ENCODE measurements at regions not wholly inside any gene's neighbourhood (a gene's known extent, or its start where the extent isn't known, plus 50 kb on each side); places are given as distances from the start of the nearest gene placed in this dataset.

DNA sequence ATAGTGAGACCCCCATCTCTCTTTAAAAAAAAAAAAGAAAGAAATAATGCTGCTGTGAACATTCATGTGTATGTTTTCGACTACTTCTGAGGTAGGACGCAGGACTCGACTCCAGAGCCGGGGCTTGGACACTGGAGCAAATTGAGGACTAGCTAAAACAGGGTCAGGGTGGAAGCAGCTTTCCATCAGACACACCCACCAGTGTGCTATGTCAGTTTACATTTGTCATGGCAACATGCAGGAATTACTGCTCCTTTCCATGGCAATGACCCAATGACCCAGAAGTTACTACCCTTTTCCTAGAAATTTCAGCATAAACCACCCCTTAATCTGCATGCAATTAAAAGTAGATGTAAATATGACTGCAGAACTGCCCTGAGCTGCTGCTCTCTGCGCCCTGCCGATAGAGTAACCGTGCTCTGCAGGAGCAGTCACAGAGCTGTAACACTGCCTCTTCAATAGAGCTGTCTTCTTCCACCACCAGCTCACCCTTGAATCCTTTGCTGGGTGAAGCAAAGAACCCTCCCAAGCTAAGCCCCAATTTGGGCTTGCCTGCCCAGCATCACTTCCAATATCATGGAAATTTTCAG lies 61.6 kb upstream of the ZNF599 start:
- H3K27ac Mint-ChIP-seq = no peak overlapping the region
- H3K9me3 Mint-ChIP-seq = no peaks in the 10 kb centered on the region
- DNase-seq (ENCODE audit: low spot score in 2 of 2) = no peak

DNA sequence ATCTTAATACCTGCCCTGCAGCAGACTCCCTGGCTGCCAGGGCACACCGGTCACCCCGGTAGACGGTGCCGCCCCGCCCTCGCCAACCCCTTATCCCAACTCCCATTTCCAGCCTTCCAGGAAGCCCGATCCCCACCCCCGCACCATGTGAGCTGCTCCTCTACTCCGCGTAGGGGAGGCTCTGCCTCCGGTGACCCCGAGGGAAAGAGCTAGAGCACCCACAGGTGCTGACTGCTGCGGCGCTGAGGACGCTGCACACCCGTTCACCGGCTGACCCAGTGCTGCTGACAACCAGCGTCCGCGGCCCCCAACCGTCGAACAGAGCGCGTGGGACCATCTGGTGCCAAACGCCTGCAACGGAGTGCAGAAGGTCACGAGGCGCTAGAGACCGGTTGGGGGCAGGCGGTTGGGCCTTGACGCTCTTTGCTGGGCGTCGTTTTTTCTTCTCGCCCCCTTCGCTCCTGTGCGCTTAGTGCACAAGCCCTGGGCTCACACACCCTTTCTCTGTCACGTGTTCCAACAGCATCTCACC lies 59.6 kb upstream of the ZNF599 start:
- no peaks in the 10 kb centered on the region for H3K9me3 Mint-ChIP-seq
- ATAC-seq = no peak
- DNase-seq (ENCODE audit: low spot score in 2 of 2) = no peak
- no peak overlapping the region for H3K27ac Mint-ChIP-seq
- no peaks in the 10 kb centered on the region for H3K36me3 Mint-ChIP-seq

More for the DNA sequence above, 61.6 kb upstream of the ZNF599 start:
- ATAC-seq = no peak
- no peaks in the 10 kb centered on the region for H3K36me3 Mint-ChIP-seq

DNA sequence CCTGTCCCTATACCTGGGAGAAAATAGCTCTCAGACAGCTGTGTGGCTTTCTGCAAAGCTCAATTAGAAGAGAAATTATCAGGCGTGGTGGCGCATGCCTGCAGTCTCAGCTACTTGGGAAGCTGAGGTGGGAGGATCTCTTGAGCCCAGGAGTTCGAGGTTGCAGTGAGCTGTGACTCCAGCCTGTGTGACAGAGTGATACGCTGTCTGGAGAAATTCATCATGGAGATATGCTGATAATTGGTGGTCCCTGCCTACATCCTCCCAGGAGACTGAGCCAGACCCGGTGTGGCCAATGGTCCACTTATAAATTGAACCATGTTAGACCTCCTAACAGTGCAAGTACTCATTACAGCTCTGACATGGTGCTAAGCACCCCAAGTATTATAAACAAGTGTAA lies 58.7 kb upstream of the ZNF599 start:
- Mint-ChIP-seq H3K36me3 (no peaks in the 10 kb centered on the region), H3K9me3 (no peaks in the 10 kb centered on the region), H3K27ac (no peak overlapping the region)
- DNase-seq (ENCODE audit: low spot score in 2 of 2) = no peak
- ATAC-seq = no peak

DNA sequence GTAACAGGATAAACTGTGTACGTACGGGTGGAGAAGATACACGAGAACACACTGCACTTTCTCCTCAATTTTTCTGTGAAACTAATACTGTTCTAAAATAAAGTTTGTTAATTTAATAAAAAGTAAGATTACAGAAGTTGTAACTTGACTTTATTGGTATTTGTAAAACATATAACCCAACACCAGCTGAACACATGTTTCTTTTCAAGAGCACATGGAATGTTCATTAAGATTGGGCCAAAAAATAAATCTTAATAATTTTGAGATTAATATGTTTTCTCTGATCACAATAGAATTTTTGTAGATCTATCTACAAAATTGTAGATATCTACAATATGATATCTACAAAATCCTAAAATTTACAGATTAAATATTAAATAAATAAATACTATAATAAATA lies 55.1 kb upstream of the ZNF599 start:
- no peaks in the 10 kb centered on the region for H3K9me3 Mint-ChIP-seq
- H3K36me3 Mint-ChIP-seq = no peaks in the 10 kb centered on the region
- H3K27ac Mint-ChIP-seq = no peak overlapping the region
- ATAC-seq (no peak), DNase-seq (ENCODE audit: low spot score in 2 of 2) (no peak)

DNA sequence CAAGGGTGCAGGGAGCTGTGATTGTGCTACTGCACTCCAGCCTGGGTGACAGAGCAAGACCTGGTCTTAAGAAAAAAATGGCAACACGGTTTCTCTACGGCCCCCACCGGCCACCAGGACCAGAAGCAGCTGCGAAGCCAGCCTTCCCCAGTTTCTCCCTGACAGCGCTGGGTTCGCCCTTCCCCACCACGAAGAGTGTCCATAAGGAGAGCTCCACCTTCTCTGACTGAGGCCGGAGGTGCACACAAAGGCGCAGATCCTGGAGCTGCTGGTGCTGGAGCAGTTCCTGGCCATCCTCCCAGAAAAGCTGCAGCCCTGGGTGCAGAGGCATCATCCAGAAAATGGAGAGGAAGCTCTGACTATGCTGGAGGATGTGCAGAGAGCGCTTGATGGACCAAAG lies 52.2 kb upstream of the ZNF599 start:
- Mint-ChIP-seq H3K9me3 (no peaks in the 10 kb centered on the region), H3K27ac (no peak overlapping the region), H3K36me3 (peaks cover 0 to 3% of the 10 kb centered on the region in 2 donors)
- no peak for DNase-seq (ENCODE audit: low spot score in 2 of 2)
- ATAC-seq = no peak

DNA sequence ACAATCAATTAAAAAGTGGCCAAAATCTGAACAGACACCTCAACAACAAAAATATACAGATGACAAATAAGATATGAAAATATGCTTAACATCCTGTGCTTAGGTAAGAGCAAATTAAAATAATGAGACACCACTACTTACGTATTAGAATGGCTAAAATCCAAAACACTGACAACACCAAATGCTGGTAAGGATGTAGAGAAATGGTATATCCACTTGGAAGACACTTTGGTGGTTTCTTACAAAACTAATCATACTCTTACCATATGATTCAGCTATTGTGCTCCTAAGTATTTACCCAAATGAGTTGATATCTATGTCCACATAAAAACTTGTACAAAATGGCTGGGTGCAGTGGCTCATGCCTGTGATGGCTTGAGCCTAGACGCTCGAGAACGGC lies 51.7 kb upstream of the ZNF599 start:
- peaks cover 0 to 3% of the 10 kb centered on the region in 2 donors for H3K9me3 Mint-ChIP-seq
- H3K27ac Mint-ChIP-seq = no peak overlapping the region
- peaks cover 0 to 8% of the 10 kb centered on the region in 2 donors for H3K36me3 Mint-ChIP-seq
- ATAC-seq = no peak
- DNase-seq (ENCODE audit: low spot score in 2 of 2) = no peak
